Amniotic epithelial cell (primary cell): ENCODE measurements at regions not wholly inside any gene's neighbourhood (a gene's known extent, or its start where the extent isn't known, plus 50 kb on each side); places are given as distances from the start of the nearest gene placed in this dataset.
A peak's percentile ranks its signal among the peaks of the same experiment; 100 is the strongest.
"Not testable (repeated sequence)": the region's sequence is repeated elsewhere in the genome, so short reads cannot be mapped to it uniquely, and the experiment has no call there.

Experiments used
- DNase-seq: peaks from one replicate; pipeline ENCODE4 v3.0.0-alpha.2; 2010; ENCODE audit warnings: low read depth

- DNase-seq = no peak
These were observed 646.9 kb upstream of the ACVR2A start for GRCh38 chr2:147197754-147198483.

DNA sequence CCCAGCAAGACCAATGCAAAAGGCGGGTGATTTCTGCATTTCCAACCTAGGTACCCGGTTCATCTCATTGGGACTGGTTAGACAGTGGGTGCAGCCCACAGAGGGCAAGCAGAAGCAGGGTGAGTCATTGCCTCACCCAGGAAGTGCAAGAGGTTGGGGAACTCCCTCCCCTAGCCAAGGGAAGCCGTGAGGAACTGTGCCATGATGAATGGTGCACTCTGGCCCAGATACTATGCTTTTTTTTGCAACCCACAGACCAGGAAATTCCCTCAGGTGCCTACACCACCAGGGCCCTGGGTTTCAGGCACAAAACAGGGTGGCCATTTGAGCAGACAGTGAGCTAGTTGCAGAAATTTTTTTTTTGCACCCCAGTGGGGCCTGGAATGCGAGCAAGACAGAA is 662.6 kb upstream of the ACVR2A start:
- peak; percentile 56 for DNase-seq

DNA sequence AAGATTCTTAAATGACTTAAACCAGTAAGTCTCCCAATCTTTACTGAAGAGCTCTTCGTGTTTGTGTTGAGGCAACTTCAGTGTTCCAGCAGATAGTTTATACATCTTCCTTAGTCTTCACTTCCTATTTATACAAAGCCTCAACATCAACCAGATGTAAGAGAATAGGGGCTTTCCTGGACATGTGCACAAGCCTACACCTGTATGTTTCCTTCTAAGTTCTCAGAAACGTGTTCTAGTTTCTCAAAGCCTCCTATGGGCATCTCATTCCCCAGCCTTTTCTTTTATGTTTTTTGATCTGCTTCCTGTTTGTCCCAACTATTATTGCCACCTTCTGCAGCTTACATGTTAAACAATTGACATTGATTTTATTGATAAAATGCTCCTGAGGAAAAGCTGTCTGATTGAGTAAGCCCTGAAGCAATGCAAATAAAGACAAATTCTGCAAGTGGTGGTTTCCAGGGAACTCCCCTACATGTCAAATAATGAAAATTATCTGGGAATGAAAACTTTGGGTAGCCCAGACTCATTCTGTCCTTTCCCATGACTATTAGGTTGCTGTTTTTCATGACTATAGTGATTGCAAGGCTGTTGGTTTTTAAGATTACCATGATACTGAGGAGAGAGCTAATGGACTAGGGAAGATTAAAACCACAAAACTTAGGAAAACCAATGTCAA is 663.3 kb upstream of the ACVR2A start:
- no peak for DNase-seq

GRCh38 chr2:147177071-147177857 is 667.6 kb upstream of the ACVR2A start:
- DNase-seq = peak; percentile 80

- DNase-seq = no peak
These were observed 670.0 kb upstream of the ACVR2A start for GRCh38 chr2:147174824-147175254.

GRCh38 chr2:147173798-147174197 is 671.0 kb upstream of the ACVR2A start:
- no peak for DNase-seq

- DNase-seq = peak; percentile 82
These were observed 671.6 kb upstream of the ACVR2A start for GRCh38 chr2:147173189-147173581.

DNA sequence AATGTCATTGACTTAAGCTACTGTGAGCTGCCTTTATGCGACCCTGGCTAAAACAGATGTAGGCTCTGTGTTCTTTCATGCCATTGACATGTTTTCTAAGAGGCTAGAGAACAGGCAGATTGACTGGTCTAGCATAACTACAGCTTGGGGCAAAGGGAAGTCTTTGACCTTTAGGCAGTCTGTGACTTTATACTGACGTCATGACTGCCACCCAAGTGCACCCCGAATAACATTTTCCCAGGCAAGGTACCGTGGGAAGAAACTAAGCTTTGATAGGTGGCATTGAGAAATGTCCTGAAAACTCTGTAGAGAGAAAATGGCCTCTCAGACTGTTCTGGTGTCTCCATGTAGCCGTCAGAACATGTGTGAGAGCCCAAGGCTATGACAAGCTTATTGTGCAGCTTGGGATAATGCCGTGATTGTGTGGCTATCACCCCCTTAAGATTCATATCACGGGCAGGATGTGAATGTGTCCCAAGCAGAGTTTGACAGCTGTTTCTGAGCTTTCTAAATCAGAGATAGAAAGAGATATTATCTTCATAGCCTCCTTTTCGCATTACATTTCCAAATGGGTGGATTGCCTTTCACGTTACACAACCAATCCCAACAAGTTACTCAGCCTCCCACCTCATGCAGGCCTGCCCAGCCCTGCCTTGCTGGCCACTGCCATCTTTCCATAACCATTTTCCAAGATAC is 672.2 kb upstream of the ACVR2A start:
- peak; percentile 23 for DNase-seq

- peak; percentile 77 for DNase-seq
These were observed 672.9 kb upstream of the ACVR2A start for GRCh38 chr2:147171941-147172340.

- DNase-seq = no peak
These were observed 673.9 kb upstream of the ACVR2A start for GRCh38 chr2:147170932-147171331.

DNA sequence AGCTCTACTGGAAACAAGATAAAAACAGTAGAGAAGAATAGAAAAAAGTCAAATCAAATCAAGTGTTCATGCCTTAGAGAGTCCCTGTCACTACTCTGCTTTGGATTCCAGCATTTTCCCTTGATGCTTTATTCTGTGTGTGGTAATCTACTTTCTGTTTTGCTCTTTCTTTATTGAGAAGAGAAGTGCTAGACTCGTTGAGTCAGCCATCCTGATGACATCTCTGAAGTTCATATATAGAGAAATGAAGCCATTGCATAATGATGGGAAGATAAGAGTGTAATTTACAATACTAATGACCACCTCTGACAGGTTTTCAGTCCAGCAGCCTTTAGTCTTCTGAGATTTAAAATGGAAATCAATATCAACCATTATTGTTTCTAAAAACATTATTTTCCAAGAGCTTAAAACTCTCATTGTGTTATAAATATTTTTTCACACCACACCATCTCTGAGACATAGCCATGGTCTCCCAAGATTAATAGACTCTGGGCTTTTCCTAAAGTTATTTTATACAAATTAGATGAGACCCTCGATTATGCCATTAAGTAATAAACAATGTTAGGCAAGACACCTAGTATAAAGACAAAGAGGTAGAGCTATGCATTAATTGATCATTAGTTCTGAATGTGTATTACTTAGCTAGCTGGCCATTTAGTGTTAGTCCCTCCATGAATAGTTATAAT is 679.0 kb upstream of the ACVR2A start:
- peak; percentile 83 for DNase-seq

DNA sequence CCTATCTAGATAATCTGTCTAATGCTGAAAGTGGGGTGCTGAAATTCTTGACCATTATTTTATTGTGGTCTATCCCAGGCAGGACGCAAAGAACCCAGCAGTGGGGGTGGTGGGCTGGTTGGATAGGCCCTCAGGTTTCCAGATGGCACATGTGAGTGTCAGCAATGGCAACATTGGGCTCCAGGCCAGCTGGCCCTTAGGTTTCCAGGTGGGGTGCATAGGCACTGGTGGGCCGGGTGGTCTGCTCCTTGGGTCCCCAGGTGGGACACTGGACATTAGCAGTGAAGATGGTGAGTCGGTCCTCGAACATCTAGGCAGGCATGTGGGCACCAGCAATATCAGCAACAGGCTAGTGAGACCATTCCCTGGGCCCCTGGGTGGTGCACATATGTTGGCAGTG is 680.3 kb upstream of the ACVR2A start:
- DNase-seq = no peak

DNA sequence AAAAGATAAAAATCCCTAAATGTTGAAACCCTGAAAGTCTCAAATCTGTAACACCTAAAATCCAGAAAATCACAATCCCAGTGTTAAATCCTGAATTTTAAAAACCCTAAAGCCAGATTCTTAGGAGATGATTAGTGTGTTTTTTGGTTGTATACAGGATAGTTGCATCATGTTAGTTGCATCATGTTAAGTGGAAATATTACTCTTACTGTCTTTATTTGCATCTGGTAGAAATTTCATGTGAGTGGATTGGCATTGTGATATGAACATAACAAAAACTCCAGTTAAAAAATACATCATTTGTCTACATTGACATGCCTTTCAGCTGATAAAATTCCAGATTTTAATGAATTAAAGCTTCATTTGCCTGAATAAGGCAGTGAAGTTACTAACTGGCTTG is 683.1 kb upstream of the ACVR2A start:
- DNase-seq = peak; percentile 66

DNA sequence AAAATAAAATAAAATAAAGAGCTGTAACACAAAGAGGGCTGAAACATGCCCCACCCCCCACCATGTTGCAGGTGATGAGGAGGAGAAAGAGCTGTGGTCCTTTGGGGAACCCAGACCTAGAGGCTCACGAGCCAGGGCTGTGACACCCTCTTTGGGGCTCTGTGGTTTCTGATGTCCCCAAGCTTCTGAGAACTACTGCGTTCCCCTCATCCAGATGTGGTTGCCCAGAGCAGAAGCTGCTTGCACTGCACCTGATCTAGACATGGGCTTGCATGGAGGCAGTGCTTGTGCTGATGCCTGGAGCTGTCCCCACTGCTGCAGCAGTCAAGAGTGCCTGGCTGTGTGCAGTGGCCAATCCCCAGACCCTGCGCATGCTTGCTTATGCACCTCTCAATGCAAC is 687.9 kb upstream of the ACVR2A start:
- no peak for DNase-seq

GRCh38 chr2:147150241-147150635 is 694.6 kb upstream of the ACVR2A start:
- DNase-seq = no peak

DNA sequence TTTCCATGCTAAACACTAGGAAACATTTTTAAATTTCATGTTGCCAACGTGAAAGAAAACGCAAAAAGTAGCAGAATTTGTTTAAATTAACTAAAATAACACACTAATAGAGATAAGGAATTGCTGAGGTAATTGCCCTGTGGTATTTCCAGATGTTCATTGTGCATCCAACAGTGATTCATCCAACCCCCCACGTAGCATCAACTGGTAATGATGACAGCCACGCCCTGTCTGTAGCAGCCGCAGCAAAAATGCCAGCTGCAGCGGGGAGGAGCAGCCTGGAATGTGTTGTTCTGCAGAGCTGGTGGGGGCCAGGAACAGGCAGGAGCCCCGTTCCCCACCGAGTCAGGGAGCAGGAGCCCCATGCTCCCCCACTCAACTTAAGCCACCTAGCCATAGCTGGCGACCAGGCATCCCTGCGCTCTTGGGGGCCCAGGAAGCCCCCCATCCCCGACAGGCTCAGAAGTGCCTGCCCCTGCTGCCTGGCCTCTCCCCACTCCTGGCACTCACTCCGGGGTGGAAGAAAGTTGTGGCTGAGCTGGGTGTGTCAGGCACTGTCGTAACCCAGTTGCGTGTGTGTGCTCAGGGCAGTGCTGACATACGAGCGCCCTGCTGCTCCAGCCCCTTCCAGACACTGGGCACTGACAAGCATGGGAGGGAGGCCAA is 695.1 kb upstream of the ACVR2A start:
- DNase-seq = peak; percentile 85

DNA sequence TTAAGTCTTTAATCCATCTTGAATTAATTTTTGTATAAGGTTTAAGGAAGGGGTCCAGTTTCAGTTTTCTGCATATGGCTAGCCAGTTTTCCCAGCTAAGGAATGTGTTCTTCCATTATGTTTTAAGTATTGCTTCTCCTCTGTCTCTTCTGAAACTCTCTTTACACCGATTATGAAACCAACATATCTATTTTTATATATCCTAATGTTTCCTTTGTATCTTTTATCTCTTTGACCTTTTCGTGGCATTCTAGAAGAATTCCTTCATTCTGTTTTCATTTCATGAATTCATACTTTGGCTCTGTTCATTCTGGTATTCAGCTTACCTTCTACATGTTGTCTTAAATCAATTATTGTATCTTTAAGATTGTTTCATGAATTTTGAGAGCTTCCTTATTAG is 697.0 kb upstream of the ACVR2A start:
- no peak for DNase-seq

GRCh38 chr2:147141930-147142329 is 702.9 kb upstream of the ACVR2A start:
- no peak for DNase-seq

GRCh38 chr2:147139732-147140131 is 705.1 kb upstream of the ACVR2A start:
- not testable (repeated sequence) for DNase-seq

DNA sequence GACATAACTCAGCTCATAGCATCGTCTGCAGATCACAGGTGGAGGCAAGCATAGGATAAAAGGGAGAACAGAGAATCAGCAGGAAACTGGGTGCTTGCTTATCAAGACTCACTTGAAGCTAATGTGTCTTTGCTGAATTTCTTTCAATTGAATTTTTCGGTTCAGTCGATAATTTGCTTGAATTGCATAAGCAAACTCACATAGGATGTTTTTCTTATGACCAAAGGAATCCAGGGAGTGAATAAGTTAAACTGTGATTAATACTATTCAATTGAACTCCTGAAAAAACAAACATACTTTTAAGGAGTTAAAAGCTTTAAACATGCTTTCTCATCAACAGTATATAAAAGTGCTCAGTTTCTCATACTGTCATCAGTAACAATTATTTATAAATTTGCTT is 707.1 kb upstream of the ACVR2A start:
- DNase-seq = no peak

- no peak for DNase-seq
These were observed 709.5 kb upstream of the ACVR2A start for GRCh38 chr2:147135376-147135775.
